Right kidney (tissue), 1 donor: ENCODE measurements at regions not wholly inside any gene's neighbourhood (a gene's known extent, or its start where the extent isn't known, plus 50 kb on each side); places are given as distances from the start of the nearest gene placed in this dataset.

Experiments
- DNase-seq: peaks from one replicate; pipeline ENCODE4 v3.0.0-alpha.2; 2016

DNA sequence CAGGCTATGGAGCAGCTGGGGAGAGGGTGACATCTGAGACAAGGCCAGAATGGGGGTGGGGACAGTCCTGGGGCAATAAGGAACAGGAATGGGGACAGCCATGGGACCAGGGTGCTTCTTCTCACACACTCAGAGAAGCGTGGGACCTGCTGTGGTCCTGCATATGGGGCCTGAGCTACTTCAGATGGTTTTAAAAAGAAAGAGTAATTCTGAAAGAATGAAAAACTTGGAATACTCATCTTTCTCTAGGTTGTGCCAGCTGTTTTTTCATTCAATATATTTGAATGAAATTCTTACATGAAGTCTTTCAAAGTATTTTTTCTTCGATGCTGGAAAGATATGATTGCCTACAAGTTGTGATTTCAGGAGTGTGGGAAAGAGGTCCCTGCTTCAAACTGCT lies 227.5 kb upstream of the APCDD1 start:
- DNase-seq, result no peak

DNA sequence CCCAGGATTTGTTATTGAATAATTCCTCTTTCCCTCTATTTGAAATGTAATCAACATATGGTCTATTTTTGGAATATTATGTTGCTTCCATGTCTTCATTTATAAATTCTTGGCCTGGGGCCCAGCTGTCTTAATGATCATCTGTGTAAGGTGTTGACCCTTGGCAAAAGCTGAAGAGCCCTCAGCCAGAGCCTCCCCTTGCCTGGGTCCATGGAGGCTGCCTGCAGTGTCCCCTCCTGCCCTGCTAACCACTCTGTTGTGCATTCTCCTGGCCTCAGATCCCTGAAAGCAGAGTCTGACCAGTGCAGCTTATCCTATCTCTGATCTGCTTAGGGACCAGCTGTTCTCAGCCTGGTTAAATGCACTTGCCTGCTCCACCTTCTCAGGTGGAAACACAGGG lies 226.1 kb upstream of the APCDD1 start:
- DNase-seq, result no peak

DNA sequence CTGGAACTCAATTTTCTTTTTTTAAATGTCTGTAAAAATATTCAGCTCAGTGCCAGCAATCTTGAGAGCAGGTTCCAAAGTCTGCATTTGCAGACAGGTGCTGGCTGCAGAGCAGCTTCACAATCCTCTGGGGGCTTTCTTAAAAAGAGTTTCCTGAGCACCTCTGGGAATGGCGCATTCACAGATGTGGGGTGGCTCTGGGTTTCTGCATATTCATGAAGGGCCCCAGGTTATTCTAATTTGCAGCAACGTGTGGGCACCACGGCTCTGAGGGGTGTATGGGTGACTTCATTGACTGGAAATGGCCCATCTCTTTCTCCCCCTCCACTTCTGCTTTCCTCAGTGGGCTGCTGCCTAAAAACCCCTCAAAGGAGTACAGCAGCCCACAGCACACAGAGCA lies 225.0 kb upstream of the APCDD1 start:
- DNase-seq, result no peak

DNA sequence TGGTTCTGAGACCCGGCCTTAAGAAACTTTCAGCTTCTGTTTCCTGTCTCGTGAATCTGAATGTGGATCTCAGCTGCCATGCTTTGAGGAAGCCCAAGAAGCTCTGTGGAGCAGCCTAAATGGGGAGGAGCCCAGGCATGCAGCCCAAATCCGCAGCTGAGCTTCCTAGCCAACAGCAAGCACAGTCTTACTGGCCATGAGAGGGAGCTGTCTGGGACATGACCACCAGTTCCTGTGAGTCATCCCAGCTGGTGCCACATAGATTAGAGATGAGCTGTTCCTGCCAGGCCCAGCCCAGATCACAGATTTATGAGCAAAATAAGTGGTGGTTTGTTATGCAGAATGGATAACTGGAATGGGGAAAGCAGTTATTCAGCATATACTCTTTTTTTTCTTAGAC lies 224.4 kb upstream of the APCDD1 start:
- DNase-seq, result no peak

DNA sequence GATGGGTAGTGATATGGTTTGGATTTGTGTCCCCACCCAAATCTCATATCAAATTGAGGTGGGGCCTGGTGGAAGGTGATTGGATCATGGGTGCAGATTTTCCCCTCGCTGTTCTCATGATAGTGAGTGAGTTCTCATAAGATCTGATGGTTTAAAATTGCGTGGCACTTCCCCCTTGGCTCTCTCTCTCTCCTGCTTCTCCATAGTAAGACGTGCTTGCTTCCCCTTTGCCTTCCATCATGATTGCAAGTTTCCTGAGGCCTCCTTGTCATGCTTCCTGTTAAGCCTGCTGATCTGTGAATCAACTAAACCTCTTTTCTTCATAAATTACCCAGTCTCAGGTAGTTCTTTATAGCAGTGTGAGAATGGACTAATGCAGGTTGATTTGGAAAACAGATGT lies 223.2 kb upstream of the APCDD1 start:
- DNase-seq, result no peak

DNA sequence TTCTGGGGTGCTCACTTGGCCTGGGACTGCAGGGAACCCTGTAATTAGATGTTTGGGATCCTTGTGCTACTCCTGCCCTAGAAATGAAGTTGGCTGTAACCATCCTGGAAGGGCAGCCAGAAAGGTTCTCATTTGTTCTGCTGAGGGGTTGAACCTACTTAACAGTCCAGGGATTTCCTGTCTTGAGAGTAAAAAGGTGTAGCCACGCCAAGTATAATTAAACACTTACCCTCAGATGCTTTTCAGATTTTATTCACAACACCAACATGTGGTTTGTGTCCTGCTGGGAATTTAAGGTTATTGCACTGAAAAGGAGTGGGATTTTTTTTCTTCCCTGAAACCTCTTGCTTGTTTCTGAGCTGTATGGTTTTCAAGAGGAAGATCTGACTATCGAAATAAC lies 222.4 kb upstream of the APCDD1 start:
- DNase-seq, result no peak

DNA sequence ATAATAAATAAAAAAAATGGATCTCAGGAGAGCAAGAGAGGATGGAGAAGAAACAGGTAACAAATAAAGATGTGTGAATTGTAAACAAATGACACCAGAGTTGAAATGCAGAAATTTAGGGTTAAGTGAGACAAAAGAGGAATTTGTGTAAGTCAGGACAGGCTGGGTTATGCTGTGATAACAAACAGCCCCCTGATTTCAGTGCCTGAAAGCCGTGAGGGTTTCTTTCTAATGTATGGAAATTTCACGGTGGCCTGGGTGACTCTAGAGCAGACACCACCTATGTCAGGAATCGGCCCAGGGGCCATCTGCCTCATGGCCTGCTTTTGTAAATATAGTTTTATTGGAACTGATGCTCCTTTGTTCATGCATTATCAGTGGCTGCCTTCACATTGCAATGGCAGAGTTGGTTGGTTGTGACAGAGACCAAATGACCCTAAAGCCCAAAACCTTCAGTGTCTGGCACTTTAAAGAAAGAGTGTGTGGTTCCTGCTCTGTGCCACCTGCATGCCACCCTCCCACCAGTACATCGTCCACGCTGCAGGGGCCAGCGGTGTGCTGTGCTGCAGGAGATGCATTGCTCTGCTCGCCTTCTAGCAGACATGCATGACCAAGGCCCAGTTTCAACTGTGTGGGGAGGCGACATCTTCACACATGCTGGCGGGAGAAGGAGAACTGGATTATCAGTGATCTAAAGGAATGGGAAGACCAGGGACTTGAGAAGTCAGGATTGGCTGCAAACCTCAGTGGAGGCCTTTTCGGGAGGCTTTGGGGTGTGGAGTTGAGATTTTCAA lies 221.2 kb upstream of the APCDD1 start:
- no peak for DNase-seq

DNA sequence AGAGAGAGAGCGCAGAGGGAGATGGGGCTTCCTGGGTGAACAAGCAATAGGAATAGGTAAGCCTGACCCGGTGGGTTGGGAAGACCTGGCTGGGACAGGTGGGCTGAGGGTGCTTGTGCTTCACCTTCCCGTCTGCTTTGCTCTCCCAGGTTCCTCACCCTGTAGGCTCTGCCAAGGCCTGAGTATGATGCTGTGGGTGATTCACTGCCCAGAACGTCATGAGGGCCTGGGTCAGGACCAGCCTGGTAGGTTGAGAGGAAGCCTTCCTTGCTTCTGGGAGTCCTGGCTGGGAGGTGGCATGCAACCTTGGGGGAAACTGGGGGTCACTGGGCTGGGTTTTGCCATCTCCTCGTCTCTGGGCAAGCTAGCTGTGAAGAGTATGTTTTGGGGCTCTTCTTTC lies 220.2 kb upstream of the APCDD1 start:
- DNase-seq, result no peak

DNA sequence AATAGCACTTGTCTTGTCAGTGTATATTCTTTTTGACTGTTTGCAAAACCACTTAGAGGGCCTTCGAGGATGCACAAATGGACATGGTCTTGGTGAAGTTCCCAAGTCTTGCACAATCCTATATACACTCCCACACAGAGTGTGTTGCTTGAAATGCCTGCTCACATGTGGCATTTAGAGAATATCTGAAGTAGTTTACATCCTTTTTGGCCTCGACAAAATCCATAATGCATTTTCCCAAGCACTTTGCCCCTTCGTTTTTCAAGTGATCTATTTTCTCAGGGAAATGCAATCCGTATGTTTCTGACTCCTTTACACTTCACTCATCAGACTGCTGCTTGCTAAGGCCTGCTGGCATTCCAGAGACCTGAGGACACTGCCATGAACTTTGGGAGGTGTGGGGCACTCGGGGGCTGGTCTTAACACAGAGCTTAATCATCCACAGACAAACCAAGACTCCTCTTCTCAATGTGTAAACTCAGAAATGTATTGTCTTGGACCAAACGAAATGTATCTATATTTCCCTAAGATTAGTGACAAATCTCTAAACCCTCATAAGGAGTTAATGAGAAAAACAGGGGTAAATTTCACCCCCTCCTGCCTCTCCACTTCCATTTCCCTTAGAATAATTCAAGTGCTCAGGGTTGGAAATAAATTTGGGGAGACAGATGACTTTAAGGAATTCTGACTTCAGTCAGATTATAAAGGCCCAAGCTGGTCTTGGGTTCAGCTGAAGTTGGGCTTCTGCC lies 219.3 kb upstream of the APCDD1 start:
- DNase-seq, result peak; percentile 31

DNA sequence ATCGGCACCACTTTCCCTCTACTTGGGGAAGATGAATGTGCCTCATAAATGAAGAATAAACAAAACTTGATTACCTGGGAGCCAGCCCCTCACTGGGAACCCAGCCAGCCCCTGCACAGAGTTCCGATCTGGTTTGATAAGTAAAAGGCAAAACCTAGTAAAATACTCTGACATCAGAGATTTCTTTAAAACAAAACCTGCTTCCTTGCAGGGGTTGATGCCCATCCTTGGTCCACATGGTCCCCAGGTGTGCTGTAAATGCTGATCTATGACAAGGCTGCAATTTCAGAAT lies 218.8 kb upstream of the APCDD1 start:
- no peak for DNase-seq

DNA sequence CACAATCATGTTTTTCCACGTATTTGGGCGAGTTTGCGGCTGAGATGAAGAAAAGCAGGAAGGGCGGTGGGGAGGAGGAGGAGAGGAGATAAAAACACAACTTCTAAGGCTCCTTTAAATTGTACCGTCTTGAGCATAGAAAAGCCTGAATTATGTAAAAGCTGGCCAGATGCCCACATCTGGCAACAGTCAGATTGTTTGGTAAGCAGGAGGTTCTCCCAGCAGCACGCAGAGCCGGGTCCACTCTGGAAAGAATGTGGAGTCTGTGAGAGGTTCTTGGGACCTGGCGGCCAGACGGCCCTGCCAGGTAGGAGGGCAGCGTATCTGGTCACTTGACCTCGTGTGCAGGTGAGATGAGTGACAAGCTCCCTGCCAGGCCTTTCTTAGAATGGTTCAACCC lies 215.3 kb upstream of the APCDD1 start:
- no peak for DNase-seq

DNA sequence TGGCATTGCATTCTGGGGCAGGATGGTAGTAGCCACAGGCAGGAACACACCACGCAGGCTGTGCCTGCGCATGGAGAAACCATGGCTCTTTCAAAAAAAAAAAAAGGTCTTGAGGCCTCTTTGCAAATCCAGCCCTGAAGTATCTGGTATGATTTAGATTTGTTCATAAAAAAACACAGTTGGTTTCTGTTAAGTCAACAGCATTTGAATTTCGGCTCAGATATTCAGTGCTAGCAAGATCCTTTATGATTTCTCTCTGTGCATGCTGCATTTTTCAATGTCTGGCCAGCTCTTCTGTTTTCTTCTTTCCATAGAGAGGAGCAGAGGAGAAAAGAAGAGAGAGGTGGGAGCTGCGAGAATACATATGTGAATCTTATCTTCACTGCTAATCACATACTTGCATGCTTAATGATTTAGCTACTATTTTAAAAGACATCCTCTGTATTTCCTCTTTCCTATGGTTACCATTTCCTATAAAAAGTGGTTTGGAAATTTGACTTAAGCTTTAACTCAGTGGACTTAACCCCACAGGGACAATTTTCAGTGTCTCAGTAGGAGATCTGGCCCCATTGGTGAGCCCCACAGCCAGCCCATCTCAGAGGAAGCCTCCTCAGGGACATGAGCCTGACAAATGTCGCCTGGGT lies 214.3 kb upstream of the APCDD1 start:
- no peak for DNase-seq

DNA sequence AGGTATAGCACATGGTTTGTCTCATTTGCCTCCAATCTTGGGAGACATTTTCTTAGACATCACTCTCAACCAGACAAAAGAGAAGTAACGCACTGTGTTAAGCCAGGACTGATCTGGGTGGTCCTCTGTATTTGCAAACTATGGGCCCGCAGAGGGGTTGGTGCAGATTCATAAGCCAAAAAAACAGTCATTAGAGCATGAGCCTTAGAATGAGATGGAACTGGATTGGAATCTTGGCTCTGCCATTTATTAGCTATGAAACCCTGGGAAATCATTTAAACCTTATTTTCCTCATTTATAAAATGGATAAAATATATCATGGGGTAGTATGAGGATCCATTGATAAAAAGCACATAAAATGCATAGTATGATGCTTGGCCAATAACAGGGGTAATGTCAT lies 213.5 kb upstream of the APCDD1 start:
- DNase-seq, result no peak

DNA sequence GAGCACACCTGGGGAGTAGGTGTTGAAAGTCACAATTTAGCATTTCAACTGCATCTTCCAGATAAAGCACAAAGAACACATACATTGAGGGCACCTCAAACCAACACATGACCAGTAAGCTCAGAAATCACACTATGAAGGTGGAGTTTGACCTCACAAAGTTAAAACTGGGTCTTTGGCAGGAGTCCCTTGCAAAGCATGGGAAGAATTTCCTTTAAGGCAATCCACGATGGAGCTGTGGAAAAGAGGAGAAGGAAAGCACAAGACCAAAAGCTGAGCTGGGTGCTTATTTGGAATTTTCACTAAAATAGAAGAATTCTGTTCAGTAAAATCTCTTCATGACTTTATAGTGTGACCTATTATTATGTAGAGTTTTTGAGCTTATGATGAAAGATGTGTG lies 212.9 kb upstream of the APCDD1 start:
- DNase-seq, result no peak

DNA sequence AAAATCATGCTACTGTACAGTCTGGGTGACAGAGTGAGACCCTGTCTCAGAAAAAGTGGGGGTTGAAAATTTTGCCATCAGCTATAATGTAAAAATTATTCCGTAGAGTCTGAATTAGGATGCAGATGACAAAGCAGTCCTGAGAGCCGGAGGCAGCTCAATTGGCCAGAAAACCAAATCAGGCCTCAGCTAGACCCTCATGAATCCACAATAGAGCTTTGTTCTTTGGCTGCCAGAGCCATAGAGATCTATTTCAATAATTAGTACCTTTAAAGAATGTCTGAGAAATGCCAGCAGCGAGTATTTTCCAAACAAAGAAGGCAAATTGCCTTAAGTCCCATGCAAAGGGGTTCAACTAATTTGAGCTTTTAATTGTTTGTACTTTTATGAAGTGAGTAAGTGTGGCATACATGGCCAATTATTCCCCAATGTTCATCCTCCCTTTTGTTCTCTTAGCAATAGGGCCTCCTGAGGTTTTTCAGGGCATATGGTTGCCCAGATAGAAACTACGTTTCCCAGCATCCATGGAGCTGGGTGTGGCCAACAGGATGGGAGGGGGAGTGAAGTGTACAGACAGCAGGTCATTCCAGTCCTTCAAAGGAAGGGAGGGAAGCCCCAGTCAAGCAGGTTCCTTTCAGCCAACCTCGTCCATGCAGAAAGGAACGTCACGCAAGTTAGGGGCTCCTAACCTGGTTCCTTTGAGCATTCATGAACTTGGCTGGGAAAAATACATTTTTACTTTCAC lies 211.3 kb upstream of the APCDD1 start:
- no peak for DNase-seq

DNA sequence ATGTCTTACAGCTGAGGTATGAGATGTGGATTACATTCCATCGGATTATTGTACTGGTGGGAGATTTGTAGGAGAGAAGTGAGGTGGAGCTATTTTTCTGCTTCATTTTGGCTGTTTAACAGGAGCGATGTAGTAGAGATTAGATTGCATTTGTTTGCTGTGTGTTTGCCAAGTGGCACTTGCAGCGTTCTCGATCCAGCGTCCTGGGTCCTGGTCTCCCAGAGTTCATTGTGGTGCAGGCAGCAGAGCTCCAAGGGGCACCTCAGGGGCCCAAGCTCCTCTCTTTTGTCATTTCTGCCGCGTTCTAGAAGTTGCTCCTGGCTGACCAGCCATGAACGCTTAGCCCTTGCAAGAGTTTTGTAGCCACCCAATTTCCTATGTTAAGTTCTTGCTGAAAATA lies 210.1 kb upstream of the APCDD1 start:
- DNase-seq, result no peak

DNA sequence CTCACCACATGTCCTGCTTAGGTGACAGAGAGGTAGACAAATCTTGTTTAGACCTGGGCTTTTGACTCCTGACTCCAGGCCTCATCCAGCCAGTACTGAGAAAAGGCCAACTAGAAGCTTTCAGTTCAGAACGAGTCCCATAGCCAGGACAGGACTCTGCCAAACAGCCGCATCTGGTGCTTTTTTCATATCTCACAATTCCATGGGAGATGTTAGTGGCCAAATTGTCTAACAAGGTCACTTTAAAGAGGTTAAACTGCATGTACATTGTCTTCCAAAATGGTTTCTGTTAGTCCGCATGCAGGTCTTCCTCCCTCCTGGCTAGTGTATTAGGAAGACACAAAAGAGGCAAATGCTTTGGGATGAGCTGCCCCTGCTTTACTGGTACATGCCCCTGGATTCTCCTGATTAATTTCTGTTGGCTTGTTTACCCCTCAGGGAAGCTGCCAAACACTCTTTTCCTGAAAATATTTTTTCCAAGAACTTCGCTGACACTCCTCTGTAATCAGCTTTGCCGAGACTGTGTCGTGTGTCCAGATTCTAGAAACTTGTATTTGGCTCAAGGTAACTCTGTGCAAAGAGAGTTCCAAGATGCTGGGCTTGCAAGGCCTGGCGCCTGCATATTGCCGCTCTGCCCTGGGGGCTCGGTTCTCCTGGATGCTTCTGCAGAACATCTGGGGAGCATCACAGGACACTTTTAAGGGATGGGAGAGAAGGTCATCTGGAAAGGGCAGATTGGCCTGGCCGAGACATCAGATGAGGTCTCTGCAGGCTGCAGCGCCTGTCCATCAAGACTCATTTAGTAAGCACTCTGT lies 209.2 kb upstream of the APCDD1 start:
- no peak for DNase-seq

DNA sequence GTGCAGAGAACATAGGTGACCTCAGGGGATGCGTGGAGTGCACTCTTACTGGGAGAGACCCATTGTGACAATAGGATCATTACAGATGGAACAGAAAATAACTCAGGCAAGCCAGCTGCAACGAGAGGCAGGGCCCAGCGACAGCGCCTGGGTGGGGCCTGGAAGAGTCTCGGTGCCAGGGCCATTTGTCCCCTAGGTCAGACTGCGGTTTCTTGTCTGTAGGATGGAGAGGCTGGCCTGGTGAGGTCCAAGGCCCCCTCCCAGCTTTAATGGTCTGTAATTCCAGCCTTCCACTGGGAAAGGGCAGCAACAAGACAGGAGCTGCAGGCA lies 208.6 kb upstream of the APCDD1 start:
- DNase-seq, result no peak

DNA sequence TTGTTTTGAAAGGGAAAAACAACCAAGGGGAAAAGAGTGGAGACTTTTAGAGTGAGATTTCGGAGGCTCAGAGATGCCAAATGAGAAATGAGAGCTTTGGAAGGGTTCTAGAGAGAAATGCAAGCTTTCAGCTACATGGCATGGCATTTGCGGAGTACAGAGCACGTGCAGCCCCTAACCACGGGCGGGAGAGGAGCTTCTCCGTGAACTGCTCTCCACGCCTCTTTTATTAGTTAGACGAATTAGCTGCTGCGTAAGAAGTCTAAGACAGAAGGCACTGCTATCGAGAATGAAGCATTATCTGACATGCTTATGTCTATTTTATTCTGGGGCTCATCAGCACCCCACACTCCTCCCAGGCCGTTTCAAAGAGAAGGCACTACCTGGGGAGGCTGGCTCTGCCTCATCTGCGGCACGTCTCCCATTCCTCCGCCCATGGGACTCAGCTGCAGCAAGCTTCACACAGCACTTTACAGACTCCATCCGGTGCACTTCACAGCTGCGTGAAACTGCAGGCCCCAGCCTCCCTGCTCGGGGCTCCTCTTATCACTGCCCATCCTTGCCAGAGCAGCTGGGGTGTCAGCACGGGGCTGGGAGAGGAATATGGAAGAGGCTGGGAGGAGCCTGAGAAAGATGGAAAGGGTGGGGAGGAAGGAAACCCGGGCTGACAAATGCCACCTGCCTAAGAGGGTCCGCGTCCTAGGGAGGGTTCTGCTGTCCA lies 207.3 kb upstream of the APCDD1 start:
- peak; percentile 51 for DNase-seq

DNA sequence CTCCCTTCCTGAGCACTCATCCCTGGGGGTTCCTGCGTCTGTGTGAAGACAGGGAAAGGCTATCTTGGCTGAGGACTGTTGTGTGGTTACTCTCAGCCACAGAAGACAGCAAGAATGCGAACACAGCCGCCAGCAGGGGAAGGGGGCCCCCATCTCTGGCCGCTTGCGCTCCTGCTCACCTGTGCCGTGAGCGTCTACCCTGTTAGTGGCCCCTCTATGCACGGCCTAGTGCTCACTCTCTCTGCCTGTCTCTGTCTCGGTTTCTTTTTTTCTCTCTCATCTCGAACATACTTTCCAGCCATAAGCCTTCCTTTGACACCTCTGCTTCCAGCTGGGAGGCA lies 206.7 kb upstream of the APCDD1 start:
- DNase-seq, result no peak

DNA sequence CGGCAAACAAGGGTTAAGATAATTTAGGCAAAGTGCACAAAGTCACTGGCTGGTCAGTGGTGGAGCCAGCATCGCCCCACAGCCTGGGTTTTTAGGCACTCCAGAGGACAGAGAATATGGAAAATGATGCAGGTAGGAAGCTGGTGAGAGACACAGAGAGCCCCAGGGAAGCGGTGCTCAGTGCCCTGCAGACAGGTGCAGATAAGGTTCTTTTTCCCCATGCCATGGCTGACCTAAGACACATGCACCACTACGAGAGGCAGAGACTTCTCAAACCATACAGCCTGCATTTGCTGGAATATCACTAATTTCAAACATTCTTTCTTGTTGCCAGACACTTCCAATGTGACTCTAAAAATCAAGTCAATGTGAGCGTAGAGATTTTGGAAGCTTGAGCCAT lies 205.7 kb upstream of the APCDD1 start:
- no peak for DNase-seq

DNA sequence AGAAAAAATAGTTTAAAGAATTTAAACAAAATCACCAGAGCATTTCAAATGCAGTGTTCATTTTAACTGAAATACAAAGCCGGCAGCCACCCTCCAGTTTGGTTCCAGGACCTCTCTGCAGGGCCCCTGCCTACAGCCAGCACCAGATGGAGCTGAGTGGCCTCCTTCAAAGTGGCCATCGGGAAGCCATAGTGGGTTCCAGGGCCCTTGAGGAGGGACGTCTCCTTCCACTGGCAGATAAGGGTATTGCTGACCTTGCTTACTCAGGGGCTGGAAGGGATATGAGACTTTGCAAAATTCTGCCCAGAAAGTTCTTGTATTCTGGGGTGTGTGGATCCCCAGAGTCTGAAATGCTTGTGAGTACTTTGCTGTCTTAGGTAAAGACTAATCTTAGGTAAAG lies 205.2 kb upstream of the APCDD1 start:
- no peak for DNase-seq
